ENCODE measurements at regions not wholly inside any gene's neighbourhood (a gene's known extent, or its start where the extent isn't known, plus 50 kb on each side); places are given as distances from the start of the nearest gene placed in this dataset.

GRCh38 chr7:31256506-31256905 lies 84.0 kb downstream of the NEUROD6 start:
- TF ChIP-seq CTCF (IDR thresholded peaks at IDR 0.05; ENCODE audit: insufficient read depth, low read length), result no peak
- TF ChIP-seq REST (IDR thresholded peaks at IDR 0.05; ENCODE audit: insufficient replicate concordance, low read depth), result no peak
- TF ChIP-seq POLR2AphosphoS5 (IDR thresholded peaks at IDR 0.05; ENCODE audit: low read depth), result no peak
- no peak for TF ChIP-seq SPI1 (IDR thresholded peaks at IDR 0.05; ENCODE audit: borderline replicate concordance, low read depth)
- no peak for TF ChIP-seq GABPA (IDR thresholded peaks at IDR 0.05; ENCODE audit: low read depth)

Measured in HL-60 (cell line).